GM12865 (cell line): ENCODE measurements at regions not wholly inside any gene's neighbourhood (a gene's known extent, or its start where the extent isn't known, plus 50 kb on each side); places are given as distances from the start of the nearest gene placed in this dataset.

Source experiments
- DNase-seq: peaks from one replicate; pipeline ENCODE4 v3.0.0; 2010; ENCODE audit warnings: low read depth
- H3K4me3 ChIP-seq: 2 replicates; pipeline ENCODE4 v1.5.1; 2011; ENCODE audit warnings: mild to moderate bottlenecking, low read depth, low read length, control low read depth
- TF ChIP-seq, protein P1 (sequence below): IDR thresholded peaks from 2 replicates; pipeline ENCODE4 v1.5.1; 2011; ENCODE audit warnings: low read length, control low read depth, low read depth, inconsistent platforms; ENCODE audit not compliant: insufficient read depth; ENCODE audit errors: missing control alignments

DNA sequence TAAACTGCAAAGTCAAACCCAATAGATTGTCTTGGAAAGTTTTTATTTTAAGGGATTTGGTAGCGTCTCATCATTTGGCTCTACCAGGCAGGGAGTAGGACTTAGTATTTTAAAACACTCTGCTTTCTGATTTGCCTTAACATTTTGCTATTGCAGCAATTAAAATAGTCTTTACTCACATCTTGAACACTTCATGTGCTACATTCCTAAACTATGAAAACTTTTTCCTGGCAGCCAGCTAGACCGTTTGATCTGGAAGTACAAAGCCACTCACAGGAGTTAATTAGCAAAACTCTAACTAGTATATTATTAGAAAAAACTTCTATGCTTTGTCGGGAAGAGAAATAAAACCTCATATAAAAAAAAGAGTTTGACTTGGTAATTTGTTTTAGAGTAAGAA is 111.4 kb downstream of the TFPI2 start:
- DNase-seq: no peak
- TF ChIP-seq, protein P1, sequence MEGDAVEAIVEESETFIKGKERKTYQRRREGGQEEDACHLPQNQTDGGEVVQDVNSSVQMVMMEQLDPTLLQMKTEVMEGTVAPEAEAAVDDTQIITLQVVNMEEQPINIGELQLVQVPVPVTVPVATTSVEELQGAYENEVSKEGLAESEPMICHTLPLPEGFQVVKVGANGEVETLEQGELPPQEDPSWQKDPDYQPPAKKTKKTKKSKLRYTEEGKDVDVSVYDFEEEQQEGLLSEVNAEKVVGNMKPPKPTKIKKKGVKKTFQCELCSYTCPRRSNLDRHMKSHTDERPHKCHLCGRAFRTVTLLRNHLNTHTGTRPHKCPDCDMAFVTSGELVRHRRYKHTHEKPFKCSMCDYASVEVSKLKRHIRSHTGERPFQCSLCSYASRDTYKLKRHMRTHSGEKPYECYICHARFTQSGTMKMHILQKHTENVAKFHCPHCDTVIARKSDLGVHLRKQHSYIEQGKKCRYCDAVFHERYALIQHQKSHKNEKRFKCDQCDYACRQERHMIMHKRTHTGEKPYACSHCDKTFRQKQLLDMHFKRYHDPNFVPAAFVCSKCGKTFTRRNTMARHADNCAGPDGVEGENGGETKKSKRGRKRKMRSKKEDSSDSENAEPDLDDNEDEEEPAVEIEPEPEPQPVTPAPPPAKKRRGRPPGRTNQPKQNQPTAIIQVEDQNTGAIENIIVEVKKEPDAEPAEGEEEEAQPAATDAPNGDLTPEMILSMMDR: no peak
- H3K4me3 ChIP-seq: no peak overlapping the region

GRCh38 chr7:93778384-93778783 is 112.2 kb downstream of the TFPI2 start:
- TF ChIP-seq, protein P1: no peak
- no peak for DNase-seq

DNA sequence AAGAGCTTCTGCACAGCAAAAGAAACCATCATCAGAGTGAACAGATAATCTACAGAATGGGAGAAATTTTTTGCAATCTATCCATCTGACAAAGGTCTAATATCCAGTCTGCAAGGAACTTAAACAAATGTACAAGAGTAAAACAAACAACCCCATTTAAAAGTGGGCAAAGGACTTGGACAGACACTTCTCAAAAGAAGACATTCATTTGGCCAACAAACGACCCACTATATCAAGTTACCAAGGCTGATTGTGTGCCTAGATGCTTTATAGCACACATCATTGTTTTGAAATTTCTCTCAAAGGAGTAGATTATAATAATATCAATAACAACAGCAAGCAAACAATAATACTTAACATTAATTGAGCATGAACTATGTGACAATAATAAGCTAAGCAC is 117.1 kb downstream of the TFPI2 start:
- DNase-seq: no peak
- H3K4me3 ChIP-seq: no peak overlapping the region
- TF ChIP-seq, protein P1: no peak

More at GRCh38 chr7:93778384-93778783, 112.2 kb downstream of the TFPI2 start:
- no peak overlapping the region for H3K4me3 ChIP-seq

- no peak overlapping the region for H3K4me3 ChIP-seq
- DNase-seq: no peak
- TF ChIP-seq, protein P1: no peak
Measured at GRCh38 chr7:93765475-93765874, 125.1 kb downstream of the TFPI2 start.

GRCh38 chr7:93758631-93759030 is 131.9 kb downstream of the TFPI2 start:
- no peak for DNase-seq
- no peak overlapping the region for H3K4me3 ChIP-seq
- TF ChIP-seq, protein P1: no peak

GRCh38 chr7:93757426-93757825 is 133.1 kb downstream of the TFPI2 start:
- no peak overlapping the region for H3K4me3 ChIP-seq
- DNase-seq: no peak
- TF ChIP-seq, protein P1: no peak

- H3K4me3 ChIP-seq: no peak overlapping the region
- no peak for DNase-seq
- TF ChIP-seq, protein P1: no peak
Measured at GRCh38 chr7:93756890-93757289, 133.7 kb downstream of the TFPI2 start.
